Psoas muscle (tissue), 7 donors: ENCODE measurements at regions not wholly inside any gene's neighbourhood (a gene's known extent, or its start where the extent isn't known, plus 50 kb on each side); places are given as distances from the start of the nearest gene placed in this dataset.

Source experiments
- ATAC-seq, 4 donors: fragments of 200-7000 bp; cut with Tn5 transposase; one replicate each; pipeline ENCODE4 v1.9.1; 2020; ENCODE audit warnings: moderate library complexity in 3 of 4, mild to moderate bottlenecking in 2 of 4
- DNase-seq, 2 donors: peaks; one replicate each; pipeline ENCODE4 v3.0.0-alpha.2; 2020
- H3K27ac ChIP-seq: fragments of 200-600 bp; one replicate; pipeline ENCODE4 v1.8.0; 2022
- H3K27me3 ChIP-seq, 3 donors: fragments of 200-600 bp in 1 of 3; one replicate each; pipeline versions ENCODE4 v1.6.1 to v1.8.0; 2013 to 2022; ENCODE audit warnings: low read length in 2 of 3, mild to moderate bottlenecking in 2 of 3, moderate library complexity in 1 of 3; ENCODE audit not compliant: insufficient read depth in 3 of 3
- H3K36me3 ChIP-seq, 2 donors: fragments of 200-600 bp in 1 of 2; one replicate each; pipeline versions ENCODE4 v1.6.1 to v1.8.0; 2013 to 2022; ENCODE audit warnings: low read depth in 1 of 2, mild to moderate bottlenecking in 1 of 2, moderate library complexity in 1 of 2; ENCODE audit not compliant: insufficient read depth in 1 of 2
- H3K4me1 ChIP-seq: fragments of 200-600 bp; one replicate; pipeline ENCODE4 v1.8.0; 2022
- H3K4me3 ChIP-seq: fragments of 200-600 bp; one replicate; pipeline ENCODE4 v1.8.0; 2022; ENCODE audit warnings: mild to moderate bottlenecking
- H3K9me3 ChIP-seq: fragments of 200-600 bp; one replicate; pipeline ENCODE4 v1.8.0; 2022
- WGBS, 3 donors: extraction: QIAGEN DNeasy Blood & Tissue Kit; methylation state at CpG; one replicate each; pipeline versions ENCODE4 v1.1.6 to v1.1.7; 2013; 5-methylcytosine and 5-hydroxymethylcytosine counted together
- intact Hi-C, 2 donors: fragments of 100-400 bp; cut with DNase I; formaldehyde crosslinking; loops; one replicate each; pipeline versions ENCODE4 v1.11.0 to v1.14.2; 2022
- TF ChIP-seq, protein P1 (sequence below): fragments of 200-600 bp; IDR thresholded peaks from one replicate; pipeline ENCODE4 v1.8.0; 2022; ENCODE audit warnings: antibody characterized with exemption
- donor health status: healthy with polysubstance abuse.
- donor health status: DM: no; HTN: no; CAD: no; lungs with moderate emphysema.
- donor health status: Bipolar disorder and iron deficiency.
- donor health status: healthy.
- donor health status: DM: yes; HTN: yes; CAD: no.
- donor health status: DM: no; HTN: no; CAD: no.
- donor health status: DM: yes; HTN: yes; CAD: no.

DNA sequence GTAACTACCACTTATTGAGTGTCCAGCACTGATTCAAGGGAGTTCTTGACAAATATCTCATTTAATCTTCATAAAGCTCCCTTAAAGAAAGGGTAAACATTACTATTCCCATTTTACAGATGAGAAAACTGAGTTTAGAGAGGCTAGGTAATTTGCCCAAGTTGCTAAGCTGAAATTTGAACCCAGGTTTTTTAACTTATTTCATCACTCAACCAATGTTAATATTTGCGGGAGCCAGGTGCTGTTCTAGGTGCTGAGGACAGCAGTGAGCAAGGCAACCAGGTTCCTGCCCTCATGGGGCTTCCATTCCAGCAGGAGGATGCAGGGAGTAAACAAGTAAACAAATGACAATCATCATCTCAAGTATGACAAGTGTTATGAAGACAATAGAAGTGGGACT lies 104.0 kb upstream of the LHX1 start:
- no peak for DNase-seq
- H3K27me3 ChIP-seq: peaks cover 0 to under 1% (median 0%) of the 10 kb centered on the region in 3 donors
- no peak overlapping the region for H3K4me3 ChIP-seq
- no peaks in the 10 kb centered on the region for H3K4me1 ChIP-seq
- 53 to 96% (median 91%) methylated on average over 1 of the region's 1 CpG for WGBS, 3 donors
- no peaks in the 10 kb centered on the region for H3K36me3 ChIP-seq
- no peak overlapping the region for H3K27ac ChIP-seq
- no peaks in the 10 kb centered on the region for H3K9me3 ChIP-seq
- ATAC-seq: no peak
- intact Hi-C loops: no loop called here
- TF ChIP-seq, protein P1, sequence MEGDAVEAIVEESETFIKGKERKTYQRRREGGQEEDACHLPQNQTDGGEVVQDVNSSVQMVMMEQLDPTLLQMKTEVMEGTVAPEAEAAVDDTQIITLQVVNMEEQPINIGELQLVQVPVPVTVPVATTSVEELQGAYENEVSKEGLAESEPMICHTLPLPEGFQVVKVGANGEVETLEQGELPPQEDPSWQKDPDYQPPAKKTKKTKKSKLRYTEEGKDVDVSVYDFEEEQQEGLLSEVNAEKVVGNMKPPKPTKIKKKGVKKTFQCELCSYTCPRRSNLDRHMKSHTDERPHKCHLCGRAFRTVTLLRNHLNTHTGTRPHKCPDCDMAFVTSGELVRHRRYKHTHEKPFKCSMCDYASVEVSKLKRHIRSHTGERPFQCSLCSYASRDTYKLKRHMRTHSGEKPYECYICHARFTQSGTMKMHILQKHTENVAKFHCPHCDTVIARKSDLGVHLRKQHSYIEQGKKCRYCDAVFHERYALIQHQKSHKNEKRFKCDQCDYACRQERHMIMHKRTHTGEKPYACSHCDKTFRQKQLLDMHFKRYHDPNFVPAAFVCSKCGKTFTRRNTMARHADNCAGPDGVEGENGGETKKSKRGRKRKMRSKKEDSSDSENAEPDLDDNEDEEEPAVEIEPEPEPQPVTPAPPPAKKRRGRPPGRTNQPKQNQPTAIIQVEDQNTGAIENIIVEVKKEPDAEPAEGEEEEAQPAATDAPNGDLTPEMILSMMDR: no peak

DNA sequence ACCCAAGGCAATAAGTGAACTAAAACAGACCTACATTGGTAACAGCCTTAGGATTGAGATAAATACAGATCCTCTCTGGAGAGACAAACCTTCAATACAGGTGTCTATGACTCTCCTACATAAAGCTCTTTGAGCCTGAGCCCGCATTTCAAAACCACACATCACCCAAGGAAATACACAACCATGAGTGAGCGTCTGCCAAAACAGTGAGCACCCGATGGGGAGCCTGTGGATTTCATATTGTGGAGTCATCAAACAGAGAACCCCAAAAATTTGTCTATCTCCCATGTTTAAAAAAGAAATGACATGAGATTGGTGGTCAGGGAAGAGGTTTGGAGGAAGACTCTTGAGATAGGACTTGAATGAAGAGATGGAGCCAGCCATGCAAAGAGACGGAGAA lies 102.2 kb upstream of the LHX1 start:
- H3K9me3 ChIP-seq: no peaks in the 10 kb centered on the region
- H3K36me3 ChIP-seq: no peaks in the 10 kb centered on the region
- no peaks in the 10 kb centered on the region for H3K4me1 ChIP-seq
- TF ChIP-seq, protein P1: no peak
- no peak for ATAC-seq
- H3K27me3 ChIP-seq: no peaks in the 10 kb centered on the region
- intact Hi-C loops: no loop called here
- H3K4me3 ChIP-seq: no peak overlapping the region
- DNase-seq: no peak
- 78 to 87% (median 84%) methylated on average over 4 of the region's 4 CpGs for WGBS, 3 donors
- no peak overlapping the region for H3K27ac ChIP-seq

DNA sequence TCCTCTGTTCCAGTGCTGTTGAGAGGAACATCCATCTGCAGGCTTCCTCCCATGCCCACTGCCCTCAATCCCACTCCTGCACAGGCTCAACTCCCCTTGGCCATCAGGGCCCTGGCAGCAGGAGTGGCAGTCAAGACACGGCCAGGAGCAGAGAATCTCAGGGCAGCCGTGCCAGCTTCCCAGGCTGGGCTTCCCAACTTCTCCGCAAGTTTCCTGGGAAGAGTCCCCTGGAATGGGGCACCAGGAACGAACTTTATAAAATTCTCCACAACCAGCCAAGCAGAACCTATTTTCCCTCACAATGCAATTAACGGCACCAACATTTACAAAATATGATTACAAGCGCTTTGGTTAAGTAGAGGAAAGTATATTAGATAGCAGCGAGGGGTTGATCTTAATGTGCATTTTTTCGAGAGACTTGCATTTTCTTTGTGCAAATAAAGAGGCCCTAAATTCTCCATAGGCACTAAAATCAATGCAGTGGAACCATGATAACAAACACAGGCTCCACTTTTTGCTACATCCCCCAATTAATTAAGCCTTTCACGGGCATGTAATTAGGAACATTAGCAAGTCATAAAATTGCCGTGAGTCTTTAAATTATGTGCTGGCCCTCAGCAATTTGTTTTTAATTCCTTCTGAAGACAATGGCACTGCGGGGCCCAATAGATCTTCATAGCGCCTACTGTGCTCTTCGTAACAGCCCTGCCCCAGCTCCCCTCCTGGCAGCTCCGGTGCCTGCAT lies 99.9 kb upstream of the LHX1 start:
- no peak for ATAC-seq
- no peaks in the 10 kb centered on the region for H3K27me3 ChIP-seq
- WGBS, 3 donors: 45 to 48% (median 47%) methylated on average over 14 of the region's 14 CpGs

DNA sequence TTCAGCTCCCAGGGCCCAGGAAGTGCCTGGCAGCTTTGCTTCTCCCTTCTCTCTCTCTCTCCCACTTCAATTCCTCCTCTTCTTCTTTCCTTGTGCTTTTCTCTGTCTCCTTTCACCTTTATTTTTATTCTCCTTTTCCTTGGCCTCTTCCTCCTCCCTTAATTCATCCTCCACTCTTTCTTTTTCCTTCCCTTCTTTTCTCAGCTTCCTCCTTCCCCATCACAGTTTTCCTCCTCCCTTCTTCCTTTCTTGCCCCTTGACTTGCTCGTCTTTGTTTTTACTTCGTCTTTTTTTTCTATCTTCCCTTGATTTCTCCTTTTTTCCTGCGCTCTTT lies 99.4 kb upstream of the LHX1 start:
- H3K4me1 ChIP-seq: no peaks in the 10 kb centered on the region
- H3K4me3 ChIP-seq: no peak overlapping the region
- H3K27ac ChIP-seq: no peak overlapping the region
- H3K27me3 ChIP-seq: no peaks in the 10 kb centered on the region
- WGBS, 3 donors: 59 to 69% (median 67%) methylated on average over 3 of the region's 3 CpGs
- no peaks in the 10 kb centered on the region for H3K36me3 ChIP-seq
- H3K9me3 ChIP-seq: no peaks in the 10 kb centered on the region
- intact Hi-C loops: no loop called here
- DNase-seq (no peak), ATAC-seq (no peak)
- TF ChIP-seq, protein P1: no peak

More for the DNA sequence above, 99.9 kb upstream of the LHX1 start:
- no peak for DNase-seq
- Histone ChIP-seq H3K4me1 (no peaks in the 10 kb centered on the region), H3K27ac (no peak overlapping the region), H3K9me3 (no peaks in the 10 kb centered on the region), H3K36me3 (no peaks in the 10 kb centered on the region), H3K4me3 (no peak overlapping the region)
- TF ChIP-seq, protein P1: no peak
- intact Hi-C loops: no loop called here

DNA sequence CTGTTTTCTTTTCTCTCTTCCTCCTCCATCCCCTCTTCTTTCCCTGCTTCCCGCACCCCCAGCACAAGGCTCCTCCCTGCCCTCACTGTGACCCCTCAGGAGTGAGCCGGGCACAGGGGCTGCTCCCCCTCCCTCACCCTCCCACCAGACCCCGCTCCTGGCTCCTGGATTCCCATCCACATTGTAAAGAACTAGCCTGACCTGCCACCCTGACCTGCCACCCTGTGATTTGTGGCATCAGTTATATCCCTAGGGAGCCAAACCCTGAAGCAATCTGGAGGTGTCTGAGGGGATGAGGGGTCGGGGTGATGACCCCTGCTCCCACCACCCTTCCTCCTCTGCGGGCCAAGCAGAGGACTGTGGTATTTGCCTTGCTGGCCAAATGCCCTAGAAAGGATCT lies 98.0 kb upstream of the LHX1 start:
- no peaks in the 10 kb centered on the region for H3K9me3 ChIP-seq
- H3K36me3 ChIP-seq: no peaks in the 10 kb centered on the region
- TF ChIP-seq, protein P1: no peak
- H3K4me1 ChIP-seq: no peaks in the 10 kb centered on the region
- DNase-seq: no peak
- intact Hi-C loops: no loop called here
- ATAC-seq: no peak
- WGBS, 3 donors: 32 to 39% (median 35%) methylated on average over 5 of the region's 5 CpGs
- H3K27ac ChIP-seq: no peak overlapping the region
- H3K4me3 ChIP-seq: no peak overlapping the region
- peaks cover 0 to 8% (median under 1%) of the 10 kb centered on the region in 3 donors for H3K27me3 ChIP-seq
